ENCODE measurements at regions not wholly inside any gene's neighbourhood (a gene's known extent, or its start where the extent isn't known, plus 50 kb on each side); places are given as distances from the start of the nearest gene placed in this dataset.

DNA sequence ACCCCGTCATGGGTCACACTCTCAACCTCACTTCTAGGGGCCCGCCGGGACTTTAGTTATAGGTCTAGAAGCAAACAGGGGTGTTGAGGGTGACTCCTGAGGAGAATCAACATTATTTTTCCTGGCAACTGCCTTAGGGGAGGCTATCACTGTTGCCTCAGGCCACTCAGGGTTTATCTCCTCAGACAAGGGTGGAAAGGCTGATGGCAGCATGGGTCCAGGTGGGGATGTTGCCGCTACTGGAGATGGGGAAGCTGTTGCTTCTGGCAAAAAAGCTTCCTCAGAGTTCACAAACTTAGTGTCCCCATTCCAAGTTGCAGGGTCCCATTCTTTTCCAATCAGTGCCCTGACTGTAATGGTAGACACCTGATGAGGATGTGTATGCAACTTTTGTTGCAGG is 467.4 kb upstream of the RGS6 start:
- TF ChIP-seq, protein P1, sequence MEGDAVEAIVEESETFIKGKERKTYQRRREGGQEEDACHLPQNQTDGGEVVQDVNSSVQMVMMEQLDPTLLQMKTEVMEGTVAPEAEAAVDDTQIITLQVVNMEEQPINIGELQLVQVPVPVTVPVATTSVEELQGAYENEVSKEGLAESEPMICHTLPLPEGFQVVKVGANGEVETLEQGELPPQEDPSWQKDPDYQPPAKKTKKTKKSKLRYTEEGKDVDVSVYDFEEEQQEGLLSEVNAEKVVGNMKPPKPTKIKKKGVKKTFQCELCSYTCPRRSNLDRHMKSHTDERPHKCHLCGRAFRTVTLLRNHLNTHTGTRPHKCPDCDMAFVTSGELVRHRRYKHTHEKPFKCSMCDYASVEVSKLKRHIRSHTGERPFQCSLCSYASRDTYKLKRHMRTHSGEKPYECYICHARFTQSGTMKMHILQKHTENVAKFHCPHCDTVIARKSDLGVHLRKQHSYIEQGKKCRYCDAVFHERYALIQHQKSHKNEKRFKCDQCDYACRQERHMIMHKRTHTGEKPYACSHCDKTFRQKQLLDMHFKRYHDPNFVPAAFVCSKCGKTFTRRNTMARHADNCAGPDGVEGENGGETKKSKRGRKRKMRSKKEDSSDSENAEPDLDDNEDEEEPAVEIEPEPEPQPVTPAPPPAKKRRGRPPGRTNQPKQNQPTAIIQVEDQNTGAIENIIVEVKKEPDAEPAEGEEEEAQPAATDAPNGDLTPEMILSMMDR (IDR thresholded peaks at IDR 0.05; ENCODE audit: insufficient read depth, low read length, poor library complexity, severe bottlenecking) = no peak
- TF ChIP-seq EZH2phosphoT487 (conservative IDR thresholded peaks at IDR 0.05; ENCODE audit: low read length) = no peak

Data from SU-DHL-6 (cell line).